ENCODE measurements at regions not wholly inside any gene's neighbourhood (a gene's known extent, or its start where the extent isn't known, plus 50 kb on each side); places are given as distances from the start of the nearest gene placed in this dataset.
"Not testable (repeated sequence)": the region's sequence is repeated elsewhere in the genome, so short reads cannot be mapped to it uniquely, and the experiment has no call there.

- no peak for DNase-seq (ENCODE audit: low read depth, low spot score)
Measured at GRCh38 chr3:115385774-115386730, 237.3 kb upstream of the GAP43 start.

DNA sequence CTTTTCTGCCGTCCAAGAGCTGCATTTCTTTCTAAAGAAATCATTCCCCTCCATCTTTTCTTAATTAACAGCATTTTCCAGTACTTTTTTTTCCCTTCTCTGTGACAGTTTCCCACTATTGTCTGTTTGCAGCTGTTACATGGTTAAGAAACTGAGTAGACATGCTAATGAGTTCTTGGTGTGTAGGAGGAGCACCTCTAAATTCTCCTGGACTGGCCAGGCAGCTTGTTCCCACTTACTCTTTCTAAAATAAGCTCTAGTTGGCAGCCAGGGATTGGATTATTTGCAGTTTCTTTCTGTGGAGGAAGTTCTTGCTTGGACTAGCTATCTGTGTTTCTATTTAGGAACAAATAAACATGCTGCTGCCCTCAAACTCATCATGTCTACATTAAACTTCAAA is 235.1 kb upstream of the GAP43 start:
- DNase-seq (ENCODE audit: low read depth, low spot score) = peak; percentile 11

DNA sequence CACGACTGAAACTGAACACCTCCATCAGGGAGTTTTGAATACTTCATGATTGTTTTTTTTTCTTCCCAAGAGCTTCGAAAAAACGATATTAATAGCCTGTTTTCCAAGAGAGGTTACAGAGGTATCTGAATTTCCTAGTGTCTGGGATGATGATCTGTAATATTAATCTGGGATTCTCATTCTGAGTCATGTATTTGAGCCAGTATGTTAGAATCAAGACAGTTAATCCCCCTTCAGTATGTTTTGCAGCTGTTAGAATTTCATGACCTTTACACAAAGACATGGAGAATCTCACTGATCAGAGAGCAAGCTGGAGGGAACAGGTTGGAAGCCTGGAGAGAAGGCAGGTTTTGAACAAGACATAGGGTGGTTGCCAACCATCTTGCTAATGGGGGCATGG is 234.5 kb upstream of the GAP43 start:
- DNase-seq (ENCODE audit: low read depth, low spot score) = no peak

DNA sequence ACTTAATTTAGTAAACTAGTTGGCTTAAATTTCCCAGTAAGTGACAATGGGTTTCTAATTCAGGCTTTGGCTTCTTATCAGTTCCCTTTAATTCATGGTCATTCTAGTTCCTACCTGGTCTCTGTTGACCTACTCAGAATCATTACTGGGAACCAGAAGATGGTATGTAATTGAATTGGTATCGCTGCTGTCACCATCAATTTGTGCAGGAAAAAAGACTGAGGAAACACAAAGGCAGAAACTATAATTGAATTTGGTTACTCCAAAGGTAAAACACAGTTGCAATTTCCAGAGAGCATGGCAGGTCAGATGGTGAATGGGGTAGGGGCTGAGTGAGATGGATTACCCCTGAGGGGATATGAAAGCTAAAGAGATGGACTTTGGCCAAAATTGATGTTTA is 226.5 kb upstream of the GAP43 start:
- DNase-seq (ENCODE audit: low read depth, low spot score) = no peak

- DNase-seq (ENCODE audit: low read depth, low spot score) = peak; percentile 49
Measured at GRCh38 chr3:115397433-115397832, 225.9 kb upstream of the GAP43 start.

DNA sequence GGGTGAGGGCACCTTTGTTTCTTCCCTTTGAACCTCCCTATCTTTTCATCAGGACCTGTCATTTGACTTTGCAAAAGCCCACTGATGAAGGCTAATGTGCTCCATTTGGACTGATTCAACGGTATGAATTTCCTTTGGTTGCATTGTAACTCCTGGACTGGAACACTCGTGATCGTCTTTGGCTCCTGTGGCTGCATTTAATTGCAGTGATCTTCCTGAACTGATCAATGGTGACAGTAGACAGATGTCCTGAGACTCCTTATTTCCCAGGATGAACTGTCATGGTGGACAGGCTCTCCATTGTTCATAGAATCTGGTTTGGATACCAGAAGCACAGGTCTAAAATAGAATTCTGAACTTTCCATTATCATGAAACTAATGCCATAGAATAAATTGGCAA is 224.8 kb upstream of the GAP43 start:
- DNase-seq (ENCODE audit: low read depth, low spot score) = no peak

DNA sequence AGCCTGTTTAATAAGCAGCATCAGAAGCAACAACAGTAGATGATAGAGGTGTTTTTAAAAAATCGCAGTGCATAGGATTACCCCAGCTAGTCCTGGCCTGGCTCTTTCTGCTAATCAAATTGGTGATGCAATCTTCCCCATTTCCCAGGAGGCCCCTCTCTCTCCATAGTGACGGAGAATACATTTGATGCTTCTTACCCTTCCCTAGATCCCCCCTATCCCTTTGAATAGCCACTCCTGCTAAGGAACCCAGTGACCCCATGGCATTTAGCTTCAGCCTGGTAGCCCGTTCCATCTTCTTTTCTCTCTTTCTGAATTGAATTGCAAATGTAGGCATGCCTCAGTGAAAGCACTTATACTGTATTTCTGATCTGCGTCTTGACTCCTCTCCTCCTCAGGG is 223.6 kb upstream of the GAP43 start:
- no peak for DNase-seq (ENCODE audit: low read depth, low spot score)

DNA sequence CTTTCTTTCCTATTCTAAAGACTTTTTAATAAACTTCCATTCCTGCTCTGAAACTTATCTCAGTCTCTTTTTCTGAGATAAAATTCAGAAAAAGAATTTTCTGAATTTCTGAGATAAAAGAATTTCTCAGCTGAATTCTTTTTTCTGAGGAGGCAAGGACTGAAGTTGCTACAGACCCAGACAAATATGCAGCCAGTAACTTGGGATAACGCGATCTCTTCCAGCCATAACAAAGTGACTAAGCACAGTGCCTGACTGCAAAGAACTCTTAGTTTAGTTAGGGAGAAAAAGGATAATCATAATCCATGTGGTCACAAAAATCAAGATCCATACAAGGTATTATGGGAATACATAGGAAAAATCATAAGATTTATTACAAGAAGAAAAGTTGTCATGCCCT is 222.0 kb upstream of the GAP43 start:
- peak; percentile 88 for DNase-seq (ENCODE audit: low read depth, low spot score)

DNA sequence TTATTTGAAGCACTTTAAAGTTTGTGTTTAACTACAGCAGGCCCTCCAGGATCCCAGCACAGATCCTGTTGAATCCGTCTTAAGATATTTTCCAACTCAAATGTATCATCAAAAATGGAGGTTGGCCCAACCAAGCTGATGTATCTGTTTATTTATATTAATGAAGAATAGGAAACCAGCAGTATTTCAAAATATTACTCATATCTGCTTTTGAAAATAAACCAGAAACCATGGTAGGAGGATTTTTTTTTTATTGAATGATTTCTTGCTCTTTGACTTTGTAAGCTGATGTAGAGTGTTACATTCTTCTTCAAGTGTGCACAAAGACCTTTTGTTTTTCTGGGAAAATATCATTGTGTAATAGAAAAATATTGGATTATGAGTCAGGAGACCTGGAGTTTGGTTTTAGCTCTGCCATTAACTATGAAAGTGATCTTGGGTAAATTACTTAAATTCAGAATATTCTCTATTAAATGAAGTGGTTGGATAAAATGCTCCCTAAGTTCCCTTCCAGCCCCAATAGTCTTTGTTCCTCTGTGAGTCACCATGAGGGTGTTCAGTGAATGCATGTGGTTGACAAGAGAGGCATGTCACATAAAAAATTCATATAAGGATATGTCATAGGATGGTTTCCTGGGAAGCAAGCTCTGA is 221.3 kb upstream of the GAP43 start:
- peak; percentile 77 for DNase-seq (ENCODE audit: low read depth, low spot score)

- DNase-seq (ENCODE audit: low read depth, low spot score) = no peak
Measured at GRCh38 chr3:115402651-115403050, 220.7 kb upstream of the GAP43 start.

- DNase-seq (ENCODE audit: low read depth, low spot score) = no peak
Measured at GRCh38 chr3:115403786-115404185, 219.5 kb upstream of the GAP43 start.

DNA sequence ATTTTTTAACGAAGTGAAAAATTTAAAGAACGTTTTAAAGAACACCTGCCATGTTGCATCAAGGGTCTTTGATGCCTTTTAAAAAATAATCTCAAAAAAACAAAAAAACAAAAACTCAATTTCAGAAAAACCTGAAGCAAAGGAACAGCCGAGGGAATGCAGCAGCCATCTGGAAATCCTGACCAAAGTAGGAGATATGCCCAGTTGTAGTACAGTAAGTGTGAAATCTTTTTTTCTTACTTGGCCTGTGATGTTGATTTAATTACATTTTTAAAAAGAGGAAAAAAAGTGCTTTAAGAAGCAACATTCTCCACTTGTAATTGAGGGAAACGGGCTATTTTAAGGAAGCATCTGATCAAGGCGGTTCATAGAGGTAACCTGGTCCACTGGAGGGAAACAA is 213.7 kb upstream of the GAP43 start:
- no peak for DNase-seq (ENCODE audit: low read depth, low spot score)

DNA sequence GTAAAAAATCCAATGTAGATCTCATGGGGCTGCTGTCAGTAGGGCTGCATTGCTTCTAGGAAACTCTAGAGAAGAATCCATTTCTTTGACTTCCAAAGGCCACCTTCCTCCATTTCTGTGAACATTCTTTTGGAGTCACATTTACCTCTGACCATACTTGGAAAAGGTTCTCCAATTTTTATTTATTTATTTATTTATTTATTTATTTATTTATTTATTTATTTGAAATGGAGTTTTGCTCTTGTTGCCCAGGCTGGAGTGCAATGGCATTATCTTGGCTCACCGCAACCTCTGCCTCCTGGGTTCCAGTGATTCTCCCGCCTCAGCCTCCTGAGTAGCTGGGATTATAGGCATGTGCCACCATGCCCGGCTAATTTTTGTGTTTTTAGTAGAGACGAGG is 208.7 kb upstream of the GAP43 start:
- DNase-seq (ENCODE audit: low read depth, low spot score) = not testable (repeated sequence)

- no peak for DNase-seq (ENCODE audit: low read depth, low spot score)
Measured at GRCh38 chr3:115415246-115415996, 207.9 kb upstream of the GAP43 start.

DNA sequence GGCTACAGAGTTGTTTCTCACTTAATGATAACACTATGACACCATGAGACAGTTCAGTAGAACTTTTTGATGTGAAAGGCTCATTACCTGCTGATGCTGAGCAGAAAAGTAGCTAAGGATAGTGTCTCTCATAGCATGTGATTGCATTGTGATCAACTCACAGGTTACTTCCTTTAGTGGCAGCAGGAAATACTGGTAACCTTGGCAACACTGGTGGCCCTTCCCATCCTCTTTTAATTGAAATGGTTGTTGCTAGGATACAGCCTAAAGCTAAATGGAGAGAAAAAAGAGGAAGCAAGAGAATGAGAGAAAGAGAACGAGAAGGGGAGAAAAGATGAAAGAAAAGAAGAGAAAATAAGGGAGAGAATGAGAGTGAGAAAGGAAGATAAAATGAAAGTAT is 204.7 kb upstream of the GAP43 start:
- no peak for DNase-seq (ENCODE audit: low read depth, low spot score)

GRCh38 chr3:115420086-115420485 is 203.2 kb upstream of the GAP43 start:
- no peak for DNase-seq (ENCODE audit: low read depth, low spot score)

DNA sequence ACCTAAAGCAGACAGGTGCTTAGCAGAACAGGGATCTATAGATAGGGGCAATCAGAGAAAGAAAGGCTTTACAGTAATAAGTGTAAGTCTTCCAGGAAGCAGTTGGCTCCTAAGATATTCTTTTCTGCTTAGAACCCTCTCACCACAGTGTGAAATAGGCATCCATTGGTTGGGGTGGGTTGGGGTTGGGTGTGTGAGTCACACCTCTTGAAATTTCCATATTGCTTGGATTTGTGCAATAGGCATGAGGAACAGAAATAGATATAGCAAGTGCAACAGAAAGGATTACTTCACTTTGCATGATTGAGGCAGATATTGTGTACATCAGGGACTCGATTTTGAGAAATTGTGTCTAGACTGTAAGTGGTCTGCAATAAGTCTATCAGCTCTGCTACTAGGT is 200.1 kb upstream of the GAP43 start:
- DNase-seq (ENCODE audit: low read depth, low spot score) = no peak

DNA sequence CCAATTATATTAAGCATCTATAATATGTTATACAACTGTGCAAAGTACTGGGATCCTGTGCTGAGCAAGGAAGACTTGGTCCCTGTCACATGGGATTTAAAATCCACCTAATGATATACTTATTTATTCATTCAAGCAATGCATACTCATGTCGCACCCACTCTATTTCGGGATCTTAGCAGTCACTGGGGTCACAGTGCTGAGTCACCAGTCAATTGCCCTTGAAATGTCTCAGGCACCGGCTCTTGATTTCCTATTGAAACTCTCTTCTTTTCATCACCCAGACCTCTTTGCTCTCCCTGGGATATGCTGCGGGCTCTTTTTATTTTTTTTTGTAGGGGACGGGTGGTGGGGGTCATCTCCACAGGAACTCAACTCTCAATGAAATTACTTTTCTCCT is 194.5 kb upstream of the GAP43 start:
- peak; percentile 8 for DNase-seq (ENCODE audit: low read depth, low spot score)

DNA sequence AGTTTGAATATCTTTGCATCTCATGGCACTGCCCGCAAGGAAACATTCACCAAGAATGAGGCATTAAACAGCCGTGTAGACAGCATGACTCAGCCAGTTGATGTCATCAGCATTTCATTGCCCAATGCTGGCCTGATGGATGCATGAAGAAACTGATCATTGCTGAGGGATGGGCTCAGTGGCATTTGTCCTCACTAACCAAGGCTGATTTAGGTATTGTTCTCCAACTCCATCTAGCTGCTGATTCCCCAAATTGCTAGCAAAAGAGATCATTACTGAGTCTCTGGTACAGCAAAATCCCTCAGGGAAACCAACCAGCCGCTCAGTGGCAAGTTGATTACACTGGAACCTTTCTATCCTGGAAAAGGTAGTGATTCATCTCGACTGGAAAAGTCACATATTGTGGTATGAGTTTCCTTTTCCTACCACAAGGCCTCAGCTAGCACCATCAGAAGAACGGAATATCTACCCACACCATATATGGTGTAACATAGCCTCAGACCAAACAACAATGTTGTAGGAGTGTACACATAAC is 186.5 kb upstream of the GAP43 start:
- DNase-seq (ENCODE audit: low read depth, low spot score) = peak; percentile 93

DNA sequence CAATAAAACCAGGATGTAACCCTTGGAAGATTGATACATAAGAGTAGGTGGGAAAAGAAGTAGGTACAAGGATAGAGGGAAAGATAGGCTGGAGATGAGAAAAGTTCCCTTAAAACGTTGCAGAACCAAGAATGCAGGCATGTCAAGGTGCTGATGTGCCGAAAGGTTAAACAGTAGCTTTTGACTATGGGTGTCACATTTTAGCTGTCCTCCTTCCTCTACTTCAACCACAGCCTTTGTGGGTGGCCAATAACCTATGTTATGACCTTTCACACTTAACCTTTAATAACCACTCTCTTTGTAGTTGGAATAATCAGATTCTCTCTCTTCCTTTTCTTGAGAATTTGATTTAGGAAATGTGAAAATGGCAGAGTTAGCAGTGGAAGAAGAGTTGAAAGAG is 184.5 kb upstream of the GAP43 start:
- no peak for DNase-seq (ENCODE audit: low read depth, low spot score)

DNA sequence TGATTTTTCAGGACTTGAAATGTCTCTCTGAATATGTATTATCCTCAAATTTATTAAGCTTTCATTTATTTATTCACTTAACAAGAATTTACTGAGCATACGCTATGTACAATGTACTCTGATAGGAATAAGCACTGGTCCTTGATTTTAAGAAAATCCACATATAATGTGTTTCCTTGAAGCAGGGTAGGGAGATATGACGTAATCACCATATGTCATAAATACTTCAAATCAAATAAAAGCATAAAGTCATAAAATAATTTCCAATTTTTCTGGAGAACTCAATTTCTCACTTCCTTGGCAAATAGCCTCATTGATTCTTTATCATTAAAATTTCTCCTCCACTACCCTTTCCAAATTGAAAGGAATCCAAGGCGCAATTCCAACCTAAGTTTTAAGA is 177.8 kb upstream of the GAP43 start:
- no peak for DNase-seq (ENCODE audit: low read depth, low spot score)

GRCh38 chr3:115448851-115449250 is 174.5 kb upstream of the GAP43 start:
- no peak for DNase-seq (ENCODE audit: low read depth, low spot score)
